ENCODE measurements at regions not wholly inside any gene's neighbourhood (a gene's known extent, or its start where the extent isn't known, plus 50 kb on each side); places are given as distances from the start of the nearest gene placed in this dataset.
"Not testable (repeated sequence)": the region's sequence is repeated elsewhere in the genome, so short reads cannot be mapped to it uniquely, and the experiment has no call there.

DNA sequence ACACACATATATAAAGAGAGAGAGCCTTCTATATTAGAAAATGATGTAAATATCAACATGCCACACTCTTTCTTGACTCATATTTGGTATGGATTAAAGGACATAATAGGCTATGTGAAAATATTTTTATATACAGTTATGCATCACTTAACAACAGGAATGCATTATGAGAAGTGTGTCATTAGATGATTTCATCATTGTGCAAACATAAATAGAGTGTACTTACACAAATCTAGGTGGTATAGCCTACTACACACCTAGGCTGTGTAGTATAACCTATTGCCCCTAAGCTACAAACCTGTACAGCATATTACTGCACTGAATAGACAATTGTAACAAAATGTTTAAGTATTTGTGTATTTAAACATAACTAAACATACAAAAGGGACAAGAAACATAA lies 354.8 kb upstream of the CNTNAP5 start:
- no peak overlapping the region for H3K4me3 ChIP-seq (ENCODE audit: low read length)
- no peaks in the 10 kb centered on the region for H3K36me3 ChIP-seq (ENCODE audit: insufficient read depth, low read depth, low read length)
- H3K9me3 ChIP-seq (ENCODE audit: insufficient read depth, low read depth, low read length), result no peaks in the 10 kb centered on the region
- H3K4me1 ChIP-seq (ENCODE audit: insufficient read depth, low read length), result no peaks in the 10 kb centered on the region
- H3K27ac ChIP-seq (ENCODE audit: low read length), result no peak overlapping the region
- no peak overlapping the region for H3K9ac ChIP-seq (ENCODE audit: low read depth, low read length)
- H3K27me3 ChIP-seq (ENCODE audit: insufficient read depth, low read length), result no peaks in the 10 kb centered on the region

DNA sequence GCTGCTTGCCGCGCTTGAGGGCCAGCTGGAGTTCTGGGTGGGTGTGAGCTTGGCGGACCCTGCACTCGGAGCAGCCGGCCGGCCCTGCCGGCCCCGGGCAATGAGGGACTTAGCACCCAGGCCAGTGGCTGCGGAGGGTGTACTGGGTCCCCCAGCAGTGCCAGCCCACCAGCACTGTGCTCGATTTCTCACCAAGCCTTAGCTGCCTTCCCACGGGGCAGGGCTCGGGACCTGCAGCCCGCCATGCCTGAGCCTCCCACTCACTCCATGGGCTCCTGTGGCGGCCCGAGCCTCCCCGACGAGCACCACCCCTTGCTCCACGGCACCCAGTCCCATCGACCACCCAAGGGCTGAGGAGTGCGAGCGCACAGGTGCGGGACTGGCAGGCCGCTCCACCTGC lies 341.3 kb upstream of the CNTNAP5 start:
- H3K9ac ChIP-seq (ENCODE audit: low read depth, low read length); H3K27ac ChIP-seq (ENCODE audit: low read length); H3K36me3 ChIP-seq (ENCODE audit: insufficient read depth, low read depth, low read length); H3K4me3 ChIP-seq (ENCODE audit: low read length); H3K4me1 ChIP-seq (ENCODE audit: insufficient read depth, low read length); H3K9me3 ChIP-seq (ENCODE audit: insufficient read depth, low read depth, low read length); H3K27me3 ChIP-seq (ENCODE audit: insufficient read depth, low read length): not testable (repeated sequence)

DNA sequence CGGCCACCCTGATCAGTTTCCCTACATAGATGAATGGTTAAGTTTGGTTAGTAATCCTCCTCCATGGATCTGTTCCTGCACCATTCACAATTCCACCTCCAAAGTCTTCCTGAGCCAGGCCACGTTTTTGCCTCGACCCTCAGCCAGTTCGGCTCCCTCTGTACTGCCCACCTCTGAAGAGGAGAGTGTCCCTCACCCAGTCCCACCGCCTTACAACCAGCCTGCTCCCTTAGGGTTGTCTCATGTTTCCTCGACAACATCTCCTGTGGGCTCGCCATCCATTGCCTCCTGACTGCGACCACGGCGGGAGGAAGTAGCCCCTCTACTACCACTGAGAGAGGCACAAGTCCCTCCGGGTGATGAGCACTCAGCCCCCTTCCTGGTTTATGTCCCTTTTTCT lies 338.0 kb upstream of the CNTNAP5 start:
- Histone ChIP-seq H3K27ac (ENCODE audit: low read length) (no peak overlapping the region), H3K9me3 (ENCODE audit: insufficient read depth, low read depth, low read length) (no peaks in the 10 kb centered on the region), H3K36me3 (ENCODE audit: insufficient read depth, low read depth, low read length) (no peaks in the 10 kb centered on the region), H3K27me3 (ENCODE audit: insufficient read depth, low read length) (no peaks in the 10 kb centered on the region), H3K4me1 (ENCODE audit: insufficient read depth, low read length) (peaks cover 3% of the 10 kb centered on the region; the same call in 1 of the 2 replicates), H3K4me3 (ENCODE audit: low read length) (no peak overlapping the region), H3K9ac (ENCODE audit: low read depth, low read length) (no peak overlapping the region)

DNA sequence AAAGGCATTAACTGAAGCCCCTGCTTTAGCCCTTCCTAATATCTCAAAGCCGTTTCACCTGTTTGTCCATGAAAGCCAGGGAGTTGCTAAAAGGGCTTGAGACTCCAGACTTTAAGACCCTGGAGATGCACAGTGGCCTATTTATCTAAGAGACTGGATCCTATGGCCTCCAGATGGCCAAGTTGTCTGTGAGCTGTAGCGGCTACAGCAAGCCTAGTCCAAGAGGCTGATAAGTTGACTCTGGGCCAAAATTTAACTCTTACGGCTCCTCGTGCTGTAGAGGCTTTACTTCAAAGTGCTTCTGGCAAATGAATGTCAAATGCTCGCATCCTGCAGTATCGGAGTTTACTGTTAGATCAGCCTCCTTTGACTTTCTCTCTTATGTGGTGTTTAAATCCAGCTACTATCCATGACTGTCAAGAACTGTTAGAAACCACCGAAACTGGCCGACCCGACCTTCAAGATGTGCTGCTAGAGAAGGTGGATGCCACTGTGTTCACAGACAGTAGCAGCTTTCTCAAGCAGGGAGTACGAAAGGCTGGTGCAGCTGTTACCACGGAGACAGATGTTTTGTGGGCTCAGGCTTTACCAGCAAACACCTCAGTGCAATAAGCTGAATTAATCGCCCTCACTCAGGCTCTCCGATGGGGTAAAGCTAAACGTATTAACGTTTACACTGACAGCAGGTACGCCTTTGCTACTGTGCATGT lies 336.7 kb upstream of the CNTNAP5 start:
- H3K9ac ChIP-seq (ENCODE audit: low read depth, low read length), result no peak overlapping the region
- no peak overlapping the region for H3K4me3 ChIP-seq (ENCODE audit: low read length)
- no peaks in the 10 kb centered on the region for H3K36me3 ChIP-seq (ENCODE audit: insufficient read depth, low read depth, low read length)
- H3K27ac ChIP-seq (ENCODE audit: low read length), result no peak overlapping the region
- H3K4me1 ChIP-seq (ENCODE audit: insufficient read depth, low read length), result peaks cover 8% of the 10 kb centered on the region; the same call in 1 of the 2 replicates
- no peaks in the 10 kb centered on the region for H3K27me3 ChIP-seq (ENCODE audit: insufficient read depth, low read length)
- no peaks in the 10 kb centered on the region for H3K9me3 ChIP-seq (ENCODE audit: insufficient read depth, low read depth, low read length)

DNA sequence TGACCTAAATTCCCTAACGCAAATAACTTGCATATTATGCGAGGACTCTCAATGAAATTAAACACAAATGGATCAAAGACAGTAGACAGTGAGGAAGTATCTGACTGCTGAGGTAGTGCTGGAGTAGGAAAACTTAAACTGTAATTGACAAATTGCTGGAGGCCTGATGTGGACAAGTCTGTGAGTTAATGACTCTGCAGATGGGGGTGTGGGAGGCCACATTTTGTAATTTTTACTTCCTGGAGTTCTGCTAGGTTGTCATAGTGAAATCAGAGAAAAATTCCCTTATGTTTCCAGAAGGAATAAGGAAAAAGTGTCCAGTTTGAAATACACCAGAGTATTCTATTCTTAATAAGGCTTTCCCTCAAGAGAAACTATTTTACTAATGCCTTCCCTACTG lies 333.0 kb upstream of the CNTNAP5 start:
- H3K9ac ChIP-seq (ENCODE audit: low read depth, low read length), result no peak overlapping the region
- H3K27ac ChIP-seq (ENCODE audit: low read length), result no peak overlapping the region
- no peaks in the 10 kb centered on the region for H3K27me3 ChIP-seq (ENCODE audit: insufficient read depth, low read length)
- H3K4me3 ChIP-seq (ENCODE audit: low read length), result 0 out of 2 replicates have a peak overlapping the region, but pooled peaks have one; percentile 18
- no peaks in the 10 kb centered on the region for H3K9me3 ChIP-seq (ENCODE audit: insufficient read depth, low read depth, low read length)
- H3K36me3 ChIP-seq (ENCODE audit: insufficient read depth, low read depth, low read length), result no peaks in the 10 kb centered on the region
- peaks cover 8% of the 10 kb centered on the region; the same call in 1 of the 2 replicates for H3K4me1 ChIP-seq (ENCODE audit: insufficient read depth, low read length)

DNA sequence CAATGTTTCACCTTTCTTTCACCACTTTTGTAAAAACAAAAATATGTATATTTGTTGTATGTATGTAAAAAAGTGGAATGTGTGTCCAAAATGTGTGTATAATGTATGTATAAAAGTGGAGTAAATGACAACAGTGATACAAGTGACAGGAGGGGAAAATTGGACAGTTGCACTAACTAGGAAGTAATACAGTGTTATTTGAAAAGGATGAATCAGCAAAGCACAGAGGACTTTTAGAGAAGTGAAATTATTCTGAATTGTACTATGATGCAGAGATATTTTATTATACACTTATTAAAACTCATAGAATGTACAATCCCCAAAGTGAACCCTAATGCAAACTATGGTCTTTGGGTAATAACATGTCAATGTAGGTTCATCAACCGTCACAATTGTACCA lies 331.3 kb upstream of the CNTNAP5 start:
- Histone ChIP-seq H3K36me3 (ENCODE audit: insufficient read depth, low read depth, low read length) (no peaks in the 10 kb centered on the region), H3K9me3 (ENCODE audit: insufficient read depth, low read depth, low read length) (no peaks in the 10 kb centered on the region), H3K4me3 (ENCODE audit: low read length) (no peak overlapping the region), H3K4me1 (ENCODE audit: insufficient read depth, low read length) (peaks cover 8% of the 10 kb centered on the region; the same call in 1 of the 2 replicates), H3K27me3 (ENCODE audit: insufficient read depth, low read length) (no peaks in the 10 kb centered on the region), H3K27ac (ENCODE audit: low read length) (no peak overlapping the region), H3K9ac (ENCODE audit: low read depth, low read length) (no peak overlapping the region)

DNA sequence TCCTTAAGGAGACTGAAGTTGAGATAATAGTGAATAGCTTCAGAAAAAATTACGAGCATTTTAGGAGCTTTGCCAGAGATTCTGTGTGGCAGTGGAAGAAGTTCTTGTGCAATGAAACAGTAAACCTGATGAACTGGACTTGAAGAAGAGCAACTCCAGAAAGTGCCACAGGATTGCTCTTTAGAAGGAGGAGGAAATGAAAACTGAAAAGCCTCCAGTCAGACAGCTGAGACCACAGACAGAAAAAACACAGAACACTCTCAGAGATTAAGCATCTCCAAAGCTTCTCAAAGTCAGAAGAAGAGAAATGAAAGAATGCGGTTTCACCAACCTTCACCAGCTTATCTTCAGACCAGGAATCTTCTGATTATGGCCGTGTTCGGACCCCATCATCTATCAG lies 329.7 kb upstream of the CNTNAP5 start:
- Histone ChIP-seq H3K27ac (ENCODE audit: low read length) (no peak overlapping the region), H3K36me3 (ENCODE audit: insufficient read depth, low read depth, low read length) (no peaks in the 10 kb centered on the region), H3K27me3 (ENCODE audit: insufficient read depth, low read length) (no peaks in the 10 kb centered on the region), H3K4me3 (ENCODE audit: low read length) (no peak overlapping the region), H3K9me3 (ENCODE audit: insufficient read depth, low read depth, low read length) (no peaks in the 10 kb centered on the region), H3K9ac (ENCODE audit: low read depth, low read length) (no peak overlapping the region), H3K4me1 (ENCODE audit: insufficient read depth, low read length) (peaks cover 8% of the 10 kb centered on the region; the same call in 1 of the 2 replicates)

DNA sequence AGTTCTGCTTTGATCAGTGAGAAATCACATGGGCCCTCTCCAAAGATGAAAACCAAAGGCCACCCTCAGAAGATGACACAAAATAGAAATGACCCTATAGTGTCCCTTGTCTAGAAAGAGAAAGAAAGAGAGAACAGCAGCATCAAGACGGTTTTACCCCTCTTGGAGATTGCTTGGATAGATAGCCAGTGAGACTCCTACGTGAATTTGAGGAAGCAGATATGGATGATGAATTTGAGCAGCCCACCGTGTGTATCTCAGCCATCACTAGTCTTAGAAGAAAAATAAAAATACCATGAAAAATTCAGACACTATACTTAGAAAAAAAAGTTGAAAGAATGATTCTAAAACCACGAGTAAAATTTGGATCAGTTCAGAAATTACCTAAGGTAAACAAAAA lies 329.1 kb upstream of the CNTNAP5 start:
- H3K36me3 ChIP-seq (ENCODE audit: insufficient read depth, low read depth, low read length), result no peaks in the 10 kb centered on the region
- H3K4me3 ChIP-seq (ENCODE audit: low read length), result no peak overlapping the region
- no peaks in the 10 kb centered on the region for H3K27me3 ChIP-seq (ENCODE audit: insufficient read depth, low read length)
- no peak overlapping the region for H3K27ac ChIP-seq (ENCODE audit: low read length)
- peaks cover 8% of the 10 kb centered on the region; the same call in 1 of the 2 replicates for H3K4me1 ChIP-seq (ENCODE audit: insufficient read depth, low read length)
- H3K9ac ChIP-seq (ENCODE audit: low read depth, low read length), result no peak overlapping the region
- no peaks in the 10 kb centered on the region for H3K9me3 ChIP-seq (ENCODE audit: insufficient read depth, low read depth, low read length)

DNA sequence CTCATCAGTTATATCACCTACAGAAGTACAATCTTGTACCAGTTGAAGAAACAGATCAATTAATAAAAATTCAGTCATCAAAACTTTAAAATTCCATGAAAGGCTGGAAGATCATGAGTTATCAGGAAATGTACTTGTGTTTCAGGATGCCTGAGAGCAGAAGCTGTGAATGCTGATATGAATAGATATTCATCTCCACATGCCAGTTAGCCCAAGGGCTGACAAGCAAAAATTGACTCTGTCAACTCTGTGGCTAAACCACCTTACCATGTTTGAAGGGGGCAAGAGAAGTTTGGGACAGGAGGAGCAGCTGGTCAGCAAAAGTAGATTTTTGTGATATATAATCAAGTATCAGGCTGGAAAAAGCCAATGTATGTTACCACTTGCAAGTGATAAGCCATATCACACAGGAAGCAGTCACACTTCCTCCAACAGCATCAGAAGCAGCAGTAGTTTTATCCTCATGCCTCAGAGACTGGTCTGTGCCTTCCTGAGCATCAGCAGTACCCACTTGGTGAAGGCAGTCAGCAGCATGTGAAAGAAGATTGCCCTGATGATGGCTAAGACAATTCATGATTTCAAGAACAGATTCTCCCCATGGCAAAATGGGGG lies 328.2 kb upstream of the CNTNAP5 start:
- Histone ChIP-seq H3K36me3 (ENCODE audit: insufficient read depth, low read depth, low read length) (no peaks in the 10 kb centered on the region), H3K27me3 (ENCODE audit: insufficient read depth, low read length) (no peaks in the 10 kb centered on the region), H3K4me1 (ENCODE audit: insufficient read depth, low read length) (peaks cover 7% of the 10 kb centered on the region; the same call in 1 of the 2 replicates), H3K27ac (ENCODE audit: low read length) (no peak overlapping the region), H3K9ac (ENCODE audit: low read depth, low read length) (no peak overlapping the region), H3K4me3 (ENCODE audit: low read length) (no peak overlapping the region), H3K9me3 (ENCODE audit: insufficient read depth, low read depth, low read length) (no peaks in the 10 kb centered on the region)

DNA sequence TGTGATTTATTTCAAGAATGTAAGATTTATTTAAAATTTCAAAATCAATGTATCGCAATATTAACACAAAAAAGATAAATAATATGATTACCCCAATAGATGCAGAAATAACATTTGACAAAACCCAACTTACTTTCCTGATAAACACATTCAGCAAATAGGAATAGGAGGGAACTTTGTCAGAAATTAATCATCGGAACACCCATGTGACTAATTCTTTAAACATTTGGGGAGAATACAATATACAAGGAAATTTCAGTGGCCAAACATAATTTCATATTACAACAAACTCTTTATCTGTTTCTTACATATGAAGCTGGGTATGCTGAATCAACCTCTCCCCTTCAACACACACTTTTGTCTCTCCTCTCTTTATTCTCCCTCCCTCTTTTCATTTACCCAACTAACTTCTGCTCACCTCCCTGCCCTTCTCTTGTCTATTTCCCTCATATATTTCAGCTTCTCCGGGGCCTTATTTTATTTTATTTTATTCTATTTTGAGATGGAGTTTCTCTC lies 309.6 kb upstream of the CNTNAP5 start:
- Histone ChIP-seq H3K36me3 (ENCODE audit: insufficient read depth, low read depth, low read length) (no peaks in the 10 kb centered on the region), H3K9ac (ENCODE audit: low read depth, low read length) (no peak overlapping the region), H3K4me1 (ENCODE audit: insufficient read depth, low read length) (no peaks in the 10 kb centered on the region), H3K27ac (ENCODE audit: low read length) (no peak overlapping the region), H3K9me3 (ENCODE audit: insufficient read depth, low read depth, low read length) (no peaks in the 10 kb centered on the region), H3K4me3 (ENCODE audit: low read length) (no peak overlapping the region), H3K27me3 (ENCODE audit: insufficient read depth, low read length) (no peaks in the 10 kb centered on the region)

DNA sequence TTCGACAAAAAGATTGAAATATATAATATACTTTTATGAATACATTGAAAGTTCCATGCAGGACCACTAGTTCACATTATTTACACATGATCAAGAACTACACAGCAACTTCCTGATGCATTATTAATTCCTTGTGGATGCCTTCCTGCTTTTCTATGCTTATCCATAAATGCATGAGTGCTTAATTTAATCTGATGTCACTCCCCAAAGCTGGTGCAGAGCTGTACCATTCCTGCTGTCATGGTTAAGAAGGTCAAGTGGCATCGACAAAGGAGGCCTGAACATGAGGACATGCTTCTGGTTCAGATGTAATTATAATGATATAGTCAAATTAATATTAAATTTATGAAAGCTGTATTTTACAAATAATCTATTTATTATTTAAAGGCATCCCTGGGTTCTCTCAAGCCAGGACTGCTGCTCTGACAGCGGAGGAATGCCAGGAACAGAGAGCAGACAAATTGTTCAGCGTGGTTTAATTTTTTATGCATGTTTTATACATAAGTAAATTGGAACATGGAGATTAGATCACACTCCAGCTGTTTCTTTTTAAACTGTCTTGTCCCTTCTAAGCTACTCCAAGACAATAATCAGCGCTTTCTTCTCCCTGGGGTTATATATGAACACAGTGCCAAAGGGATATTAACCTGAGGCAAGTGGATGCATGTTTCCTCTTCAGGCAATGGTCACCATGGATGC lies 307.3 kb upstream of the CNTNAP5 start:
- no peaks in the 10 kb centered on the region for H3K27me3 ChIP-seq (ENCODE audit: insufficient read depth, low read length)
- no peaks in the 10 kb centered on the region for H3K36me3 ChIP-seq (ENCODE audit: insufficient read depth, low read depth, low read length)
- no peak overlapping the region for H3K27ac ChIP-seq (ENCODE audit: low read length)
- H3K9me3 ChIP-seq (ENCODE audit: insufficient read depth, low read depth, low read length), result no peaks in the 10 kb centered on the region
- no peaks in the 10 kb centered on the region for H3K4me1 ChIP-seq (ENCODE audit: insufficient read depth, low read length)
- no peak overlapping the region for H3K4me3 ChIP-seq (ENCODE audit: low read length)
- H3K9ac ChIP-seq (ENCODE audit: low read depth, low read length), result no peak overlapping the region

DNA sequence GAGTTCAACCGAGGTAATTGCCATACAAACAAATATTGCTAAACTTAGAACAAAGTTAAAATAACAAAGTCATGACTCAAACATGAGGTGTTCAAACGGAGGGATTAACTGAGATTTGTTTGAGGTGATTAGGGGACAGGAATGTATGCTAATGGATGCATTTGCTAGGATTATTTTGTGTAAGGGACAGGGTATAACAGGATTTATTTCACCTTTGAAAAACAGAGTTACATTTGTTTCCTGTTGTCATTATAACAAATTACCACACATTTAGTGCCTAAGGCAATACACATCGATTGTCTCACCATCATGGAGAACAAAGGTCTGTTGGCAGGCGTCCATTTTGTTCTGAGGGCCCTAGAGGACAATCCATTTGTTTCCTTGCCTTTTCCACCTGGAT lies 304.3 kb upstream of the CNTNAP5 start:
- Histone ChIP-seq H3K9ac (ENCODE audit: low read depth, low read length) (no peak overlapping the region), H3K9me3 (ENCODE audit: insufficient read depth, low read depth, low read length) (no peaks in the 10 kb centered on the region), H3K36me3 (ENCODE audit: insufficient read depth, low read depth, low read length) (no peaks in the 10 kb centered on the region), H3K27me3 (ENCODE audit: insufficient read depth, low read length) (no peaks in the 10 kb centered on the region), H3K27ac (ENCODE audit: low read length) (no peak overlapping the region), H3K4me1 (ENCODE audit: insufficient read depth, low read length) (no peaks in the 10 kb centered on the region), H3K4me3 (ENCODE audit: low read length) (no peak overlapping the region)
